Liver (tissue), 3 donors: ENCODE measurements at regions not wholly inside any gene's neighbourhood (a gene's known extent, or its start where the extent isn't known, plus 50 kb on each side); places are given as distances from the start of the nearest gene placed in this dataset.

Source experiments
- GABPA ChIP-seq, 2 donors: IDR thresholded peaks in 1 of 2; conservative IDR thresholded peaks in 1 of 2; 2 replicates each; pipeline ENCODE4 v1.6.1; 2016; ENCODE audit warnings: antibody characterized with exemption in 2 of 2, mild to moderate bottlenecking in 1 of 2, moderate library complexity in 1 of 2
- JUND ChIP-seq, 2 donors: IDR thresholded peaks; 2 replicates each; pipeline ENCODE4 v1.6.1; 2016; ENCODE audit warnings: antibody characterized with exemption in 2 of 2
- TAF1 ChIP-seq: conservative IDR thresholded peaks from 2 replicates; pipeline ENCODE4 v1.6.1; 2016; ENCODE audit warnings: antibody characterized with exemption, mild to moderate bottlenecking
- YY1 ChIP-seq: IDR thresholded peaks from 2 replicates; pipeline ENCODE4 v1.6.1; 2016; ENCODE audit warnings: antibody characterized with exemption, mild to moderate bottlenecking
- TF ChIP-seq, protein P1 (sequence below): fragments of 150-350 bp; IDR thresholded peaks from 2 replicates; pipeline ENCODE4 v1.5.1; 2017; ENCODE audit warnings: improper control_type of control experiment, low read depth, low read length; ENCODE audit not compliant: missing input control
- TF ChIP-seq, protein P2 (sequence below): IDR thresholded peaks from 2 replicates; pipeline ENCODE4 v1.6.1; 2016; ENCODE audit warnings: antibody characterized with exemption, mild to moderate bottlenecking
- TF ChIP-seq, protein P3 (sequence below): IDR thresholded peaks from 2 replicates; pipeline ENCODE4 v1.6.1; 2016; ENCODE audit warnings: antibody characterized with exemption
- donor health status: healthy.
- donor health status: healthy.

DNA sequence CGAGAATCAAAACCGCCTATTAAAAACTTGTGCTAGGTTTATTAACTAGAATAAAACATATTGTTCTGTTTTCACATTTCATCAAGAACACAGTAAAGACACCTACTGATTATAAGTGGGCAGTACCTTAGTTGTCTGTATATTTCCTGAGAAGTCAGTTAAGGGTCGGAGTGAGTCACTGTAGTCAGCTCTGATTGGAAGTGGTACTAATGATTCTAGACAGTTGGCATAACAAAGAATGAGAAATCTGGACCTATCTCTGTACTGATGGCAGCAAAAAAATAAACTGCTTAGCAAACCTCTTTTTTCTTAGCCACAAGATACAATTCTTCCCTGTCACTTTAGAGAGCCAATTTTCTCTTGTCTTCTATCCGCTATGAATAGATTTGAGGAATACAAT is 387.3 kb upstream of the ADGRB3 start:
- TF ChIP-seq, protein P1, sequence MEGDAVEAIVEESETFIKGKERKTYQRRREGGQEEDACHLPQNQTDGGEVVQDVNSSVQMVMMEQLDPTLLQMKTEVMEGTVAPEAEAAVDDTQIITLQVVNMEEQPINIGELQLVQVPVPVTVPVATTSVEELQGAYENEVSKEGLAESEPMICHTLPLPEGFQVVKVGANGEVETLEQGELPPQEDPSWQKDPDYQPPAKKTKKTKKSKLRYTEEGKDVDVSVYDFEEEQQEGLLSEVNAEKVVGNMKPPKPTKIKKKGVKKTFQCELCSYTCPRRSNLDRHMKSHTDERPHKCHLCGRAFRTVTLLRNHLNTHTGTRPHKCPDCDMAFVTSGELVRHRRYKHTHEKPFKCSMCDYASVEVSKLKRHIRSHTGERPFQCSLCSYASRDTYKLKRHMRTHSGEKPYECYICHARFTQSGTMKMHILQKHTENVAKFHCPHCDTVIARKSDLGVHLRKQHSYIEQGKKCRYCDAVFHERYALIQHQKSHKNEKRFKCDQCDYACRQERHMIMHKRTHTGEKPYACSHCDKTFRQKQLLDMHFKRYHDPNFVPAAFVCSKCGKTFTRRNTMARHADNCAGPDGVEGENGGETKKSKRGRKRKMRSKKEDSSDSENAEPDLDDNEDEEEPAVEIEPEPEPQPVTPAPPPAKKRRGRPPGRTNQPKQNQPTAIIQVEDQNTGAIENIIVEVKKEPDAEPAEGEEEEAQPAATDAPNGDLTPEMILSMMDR, result no peak
- TF ChIP-seq TAF1 (no peak), GABPA (IDR thresholded peaks at IDR 0.05 in 1 of 2, conservative IDR thresholded peaks at IDR 0.05 in 1 of 2) (no peak), JUND (IDR thresholded peaks at IDR 0.05) (no peak), YY1 (no peak)
- TF ChIP-seq, protein P2, sequence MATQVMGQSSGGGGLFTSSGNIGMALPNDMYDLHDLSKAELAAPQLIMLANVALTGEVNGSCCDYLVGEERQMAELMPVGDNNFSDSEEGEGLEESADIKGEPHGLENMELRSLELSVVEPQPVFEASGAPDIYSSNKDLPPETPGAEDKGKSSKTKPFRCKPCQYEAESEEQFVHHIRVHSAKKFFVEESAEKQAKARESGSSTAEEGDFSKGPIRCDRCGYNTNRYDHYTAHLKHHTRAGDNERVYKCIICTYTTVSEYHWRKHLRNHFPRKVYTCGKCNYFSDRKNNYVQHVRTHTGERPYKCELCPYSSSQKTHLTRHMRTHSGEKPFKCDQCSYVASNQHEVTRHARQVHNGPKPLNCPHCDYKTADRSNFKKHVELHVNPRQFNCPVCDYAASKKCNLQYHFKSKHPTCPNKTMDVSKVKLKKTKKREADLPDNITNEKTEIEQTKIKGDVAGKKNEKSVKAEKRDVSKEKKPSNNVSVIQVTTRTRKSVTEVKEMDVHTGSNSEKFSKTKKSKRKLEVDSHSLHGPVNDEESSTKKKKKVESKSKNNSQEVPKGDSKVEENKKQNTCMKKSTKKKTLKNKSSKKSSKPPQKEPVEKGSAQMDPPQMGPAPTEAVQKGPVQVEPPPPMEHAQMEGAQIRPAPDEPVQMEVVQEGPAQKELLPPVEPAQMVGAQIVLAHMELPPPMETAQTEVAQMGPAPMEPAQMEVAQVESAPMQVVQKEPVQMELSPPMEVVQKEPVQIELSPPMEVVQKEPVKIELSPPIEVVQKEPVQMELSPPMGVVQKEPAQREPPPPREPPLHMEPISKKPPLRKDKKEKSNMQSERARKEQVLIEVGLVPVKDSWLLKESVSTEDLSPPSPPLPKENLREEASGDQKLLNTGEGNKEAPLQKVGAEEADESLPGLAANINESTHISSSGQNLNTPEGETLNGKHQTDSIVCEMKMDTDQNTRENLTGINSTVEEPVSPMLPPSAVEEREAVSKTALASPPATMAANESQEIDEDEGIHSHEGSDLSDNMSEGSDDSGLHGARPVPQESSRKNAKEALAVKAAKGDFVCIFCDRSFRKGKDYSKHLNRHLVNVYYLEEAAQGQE, result no peak
- TF ChIP-seq, protein P3, sequence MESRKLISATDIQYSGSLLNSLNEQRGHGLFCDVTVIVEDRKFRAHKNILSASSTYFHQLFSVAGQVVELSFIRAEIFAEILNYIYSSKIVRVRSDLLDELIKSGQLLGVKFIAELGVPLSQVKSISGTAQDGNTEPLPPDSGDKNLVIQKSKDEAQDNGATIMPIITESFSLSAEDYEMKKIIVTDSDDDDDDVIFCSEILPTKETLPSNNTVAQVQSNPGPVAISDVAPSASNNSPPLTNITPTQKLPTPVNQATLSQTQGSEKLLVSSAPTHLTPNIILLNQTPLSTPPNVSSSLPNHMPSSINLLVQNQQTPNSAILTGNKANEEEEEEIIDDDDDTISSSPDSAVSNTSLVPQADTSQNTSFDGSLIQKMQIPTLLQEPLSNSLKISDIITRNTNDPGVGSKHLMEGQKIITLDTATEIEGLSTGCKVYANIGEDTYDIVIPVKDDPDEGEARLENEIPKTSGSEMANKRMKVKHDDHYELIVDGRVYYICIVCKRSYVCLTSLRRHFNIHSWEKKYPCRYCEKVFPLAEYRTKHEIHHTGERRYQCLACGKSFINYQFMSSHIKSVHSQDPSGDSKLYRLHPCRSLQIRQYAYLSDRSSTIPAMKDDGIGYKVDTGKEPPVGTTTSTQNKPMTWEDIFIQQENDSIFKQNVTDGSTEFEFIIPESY, result no peak
